HCT116 (cell line): ENCODE measurements at regions not wholly inside any gene's neighbourhood (a gene's known extent, or its start where the extent isn't known, plus 50 kb on each side); places are given as distances from the start of the nearest gene placed in this dataset.

Experiments
- ATAC-seq: fragments of 200-7000 bp; cut with Tn5 transposase; 2 replicates; pipeline ENCODE4 v1.9.1; 2020; ENCODE audit warnings: mild to moderate bottlenecking, moderate library complexity
- BruUV-seq: library from RNA; stranded (reverse); fragments of 400-500 nt; replicated peaks from 2 replicates; lab custom pipeline; 2021; lab: Mats Ljungman, UMichigan
- CTCF ChIA-PET: fragments of 300-600 bp; sonication (Branson Sonifier 250); formaldehyde crosslinking; loops from one replicate; lab custom pipeline; 2021; ENCODE audit warnings: antibody characterized with exemption; lab: Charles Lee
- POLR2A ChIA-PET: fragments of 300-600, 350-600 bp; sonication (Branson Sonifier 250); formaldehyde crosslinking; loops from one replicate; lab custom pipeline; 2021; ENCODE audit warnings: antibody characterized with exemption; lab: Charles Lee
- RAD21 ChIA-PET, 2 experiments: fragments of 300-600 bp; sonication (Branson Sonifier 250); formaldehyde crosslinking; loops; one replicate each; lab custom pipeline; 2023; ENCODE audit warnings: low total read pairs in 2 of 2; ENCODE audit not compliant: uncharacterized antibody in 2 of 2, unreplicated experiment in 2 of 2, low non-redundant PET in 1 of 2; lab: Charles Lee
- DNase-seq: peaks from one replicate; pipeline ENCODE4 v3.0.0-alpha.2; 2010; ENCODE audit warnings: low read depth, low spot score
- H2AFZ ChIP-seq: fragments of 200-600 bp; shearing (Covaris generic), sonication (generic); 2 replicates; pipeline ENCODE4 v1.6.1; 2017; ENCODE audit warnings: low read depth, mixed run types, mixed read lengths, antibody characterized with exemption, low read length; ENCODE audit not compliant: poor library complexity, severe bottlenecking
- H3K27ac ChIP-seq: 2 replicates; pipeline ENCODE4 v1.5.1; 2012; ENCODE audit warnings: low read depth, low read length
- H3K27me3 ChIP-seq: fragments of 200-600 bp; sonication (generic); 2 replicates; pipeline ENCODE4 v1.6.1; 2016; ENCODE audit warnings: mixed run types, low read length, mixed read lengths; ENCODE audit not compliant: insufficient read depth
- H3K36me3 ChIP-seq, 2 experiments: fragments of 200-500 bp in 1 of 2; fragments of 200-600 bp in 1 of 2; sonication (Bioruptor generic) in 1 of 2; sonication (generic) in 1 of 2; 2 replicates each; pipeline versions ENCODE4 v1.5.1 to v1.6.1; 2014 to 2016; ENCODE audit warnings: low read length in 2 of 2, inconsistent platforms in 1 of 2, mixed read lengths in 1 of 2, mixed run types in 1 of 2; ENCODE audit not compliant: insufficient read depth in 2 of 2, control insufficient read depth in 1 of 2
- H3K4me1 ChIP-seq, 2 experiments: fragments of 200-600 bp in 1 of 2; sonication (generic) in 1 of 2; 2 replicates each; pipeline versions ENCODE4 v1.5.1 to v1.6.1; 2012 to 2017; ENCODE audit warnings: low read length in 2 of 2, inconsistent platforms in 1 of 2, mild to moderate bottlenecking in 1 of 2, mixed read lengths in 1 of 2, mixed run types in 1 of 2, moderate library complexity in 1 of 2; ENCODE audit not compliant: insufficient read depth in 2 of 2, control insufficient read depth in 1 of 2
- H3K4me2 ChIP-seq: fragments of 200-600 bp; sonication (generic); 2 replicates; pipeline ENCODE4 v1.6.1; 2017; ENCODE audit warnings: mixed run types, low read length, mixed read lengths
- H3K4me3 ChIP-seq, 2 experiments: fragments of 200-600 bp in 1 of 2; sonication (generic) in 1 of 2; replicated peaks in 1 of 2; 2 replicates each; pipeline ENCODE4 v1.5.1; 2011 to 2016; ENCODE audit warnings: low read length in 2 of 2, control low read depth in 1 of 2, low read depth in 1 of 2, mild to moderate bottlenecking in 1 of 2, mixed read lengths in 1 of 2, mixed run types in 1 of 2
- H3K79me2 ChIP-seq: fragments of 200-600 bp; sonication (generic); 2 replicates; pipeline ENCODE4 v1.6.1; 2017; ENCODE audit warnings: mild to moderate bottlenecking, mixed run types, low read length, moderate library complexity, mixed read lengths; ENCODE audit not compliant: insufficient read depth
- H3K9ac ChIP-seq: fragments of 200-600 bp; sonication (generic); 2 replicates; pipeline ENCODE4 v1.6.1; 2016; ENCODE audit warnings: low read length, mixed read lengths
- H3K9me2 ChIP-seq: fragments of 200-600 bp; sonication (generic), shearing (Covaris generic); 2 replicates; pipeline ENCODE4 v1.6.1; 2017; ENCODE audit warnings: mixed run types, mild to moderate bottlenecking, moderate library complexity; ENCODE audit not compliant: insufficient read depth
- H3K9me3 ChIP-seq, 2 experiments: fragments of 200-500 bp in 1 of 2; fragments of 200-600 bp in 1 of 2; sonication (Bioruptor generic) in 1 of 2; sonication (generic) in 1 of 2; 2 replicates each; pipeline ENCODE4 v1.6.1; 2014 to 2017; ENCODE audit warnings: low read length in 2 of 2, mixed read lengths in 2 of 2, inconsistent platforms in 1 of 2, low read depth in 1 of 2, mild to moderate bottlenecking in 1 of 2, mixed run types in 1 of 2, moderate library complexity in 1 of 2; ENCODE audit not compliant: control insufficient read depth in 1 of 2, insufficient read depth in 1 of 2
- H4K20me1 ChIP-seq: fragments of 200-600 bp; sonication (generic), shearing (Covaris generic); 2 replicates; pipeline ENCODE4 v1.6.1; 2017; ENCODE audit warnings: mixed run types, mild to moderate bottlenecking, moderate library complexity; ENCODE audit not compliant: insufficient read depth
- CTCF ChIP-seq, 3 experiments: fragments of 200-600 bp in 1 of 3; sonication (generic) in 1 of 3; IDR thresholded peaks in 2 of 3; conservative IDR thresholded peaks in 1 of 3; 2 replicates each; pipeline ENCODE4 v1.5.1; 2012 to 2017; ENCODE audit warnings: low read depth in 2 of 3, low read length in 2 of 3, antibody characterized with exemption in 1 of 3, borderline replicate concordance in 1 of 3, control low read depth in 1 of 3, mild to moderate bottlenecking in 1 of 3, mixed read lengths in 1 of 3, mixed run types in 1 of 3, moderate library complexity in 1 of 3; ENCODE audit not compliant: insufficient read depth in 1 of 3
- ELF1 ChIP-seq: IDR thresholded peaks from 2 replicates; pipeline ENCODE4 v1.6.1; 2012; ENCODE audit warnings: low read depth, borderline replicate concordance
- EZH2 ChIP-seq: fragments of 200-600 bp; sonication (generic); IDR thresholded peaks from 2 replicates; pipeline ENCODE4 v1.6.1; 2017; ENCODE audit warnings: antibody characterized with exemption, mixed run types
- REST ChIP-seq: IDR thresholded peaks from 2 replicates; pipeline ENCODE4 v1.6.1; 2012; ENCODE audit warnings: low read depth
- intact Hi-C: fragments of 100-400 bp; cut with micrococcal nuclease; formaldehyde crosslinking; loops from 2 replicates; pipeline ENCODE4 v1.10.0; 2022

GRCh38 chr18:47701134-47701533 is 229.3 kb downstream of the SMAD2 start:
- H3K9ac ChIP-seq = no peak overlapping the region
- no peak overlapping the region for H3K4me3 ChIP-seq
- H3K27ac ChIP-seq = no peak overlapping the region
- no peaks in the 10 kb centered on the region for H4K20me1 ChIP-seq
- TF ChIP-seq EZH2 = no peak
- no peak for TF ChIP-seq CTCF (IDR thresholded peaks at IDR 0.05 in 2 of 3, conservative IDR thresholded peaks at IDR 0.05 in 1 of 3; ENCODE audit: borderline replicate concordance in 1 of 3, insufficient read depth in 1 of 3, low read depth in 2 of 3, low read length in 2 of 3)
- no peak for TF ChIP-seq ELF1
- TF ChIP-seq REST = no peak
- no TSS peak for BruUV-seq
- no peaks in the 10 kb centered on the region for H3K79me2 ChIP-seq
- H3K27me3 ChIP-seq = peaks cover 21% of the 10 kb centered on the region
- H3K4me1 ChIP-seq = no peaks in the 10 kb centered on the region
- H2AFZ ChIP-seq = no peak overlapping the region
- RAD21 ChIA-PET = no interaction called here
- POLR2A ChIA-PET = no interaction called here
- DNase-seq (no peak), ATAC-seq (no peak)
- H3K36me3 ChIP-seq = no peaks in the 10 kb centered on the region
- intact Hi-C loops = no loop called here
- no peak overlapping the region for H3K4me2 ChIP-seq
- no peaks in the 10 kb centered on the region for H3K9me3 ChIP-seq
- CTCF ChIA-PET = no interaction called here
- no peaks in the 10 kb centered on the region for H3K9me2 ChIP-seq
